Nephron (organoid): ENCODE measurements at regions not wholly inside any gene's neighbourhood (a gene's known extent, or its start where the extent isn't known, plus 50 kb on each side); places are given as distances from the start of the nearest gene placed in this dataset.
A peak's percentile ranks its signal among the peaks of the same experiment; 100 is the strongest.

ENCODE experiments used
- H3K27ac Mint-ChIP-seq, 3 experiments: 2 replicates each; pipeline ENCODE4 v1.8.0; 2020; ENCODE audit warnings: mixed read lengths in 3 of 3, mild to moderate bottlenecking in 2 of 3, moderate library complexity in 1 of 3
- H3K27me3 Mint-ChIP-seq: 2 replicates; pipeline ENCODE4 v1.8.0; 2021; ENCODE audit warnings: low read depth, mild to moderate bottlenecking, moderate library complexity, mixed read lengths
- H3K36me3 Mint-ChIP-seq: 2 replicates; pipeline ENCODE4 v1.8.0; 2020; ENCODE audit warnings: low read depth, mixed read lengths
- H3K4me1 Mint-ChIP-seq: 2 replicates; pipeline ENCODE4 v1.8.0; 2020; ENCODE audit warnings: mixed read lengths
- H3K4me3 Mint-ChIP-seq, 3 experiments: 2 replicates each; pipeline ENCODE4 v1.8.0; 2020; ENCODE audit warnings: mild to moderate bottlenecking in 3 of 3, mixed read lengths in 3 of 3, moderate library complexity in 2 of 3
- H3K9me3 Mint-ChIP-seq: 2 replicates; pipeline ENCODE4 v1.8.0; 2020; ENCODE audit warnings: mixed read lengths
- TF ChIP-seq, protein P1 (sequence below), 3 experiments: fragments of 200-600 bp; sonication (generic); IDR thresholded peaks; one replicate each; pipeline ENCODE4 v1.5.0; 2021; ENCODE audit warnings: antibody characterized with exemption in 3 of 3; ENCODE audit not compliant: unreplicated experiment in 3 of 3

DNA sequence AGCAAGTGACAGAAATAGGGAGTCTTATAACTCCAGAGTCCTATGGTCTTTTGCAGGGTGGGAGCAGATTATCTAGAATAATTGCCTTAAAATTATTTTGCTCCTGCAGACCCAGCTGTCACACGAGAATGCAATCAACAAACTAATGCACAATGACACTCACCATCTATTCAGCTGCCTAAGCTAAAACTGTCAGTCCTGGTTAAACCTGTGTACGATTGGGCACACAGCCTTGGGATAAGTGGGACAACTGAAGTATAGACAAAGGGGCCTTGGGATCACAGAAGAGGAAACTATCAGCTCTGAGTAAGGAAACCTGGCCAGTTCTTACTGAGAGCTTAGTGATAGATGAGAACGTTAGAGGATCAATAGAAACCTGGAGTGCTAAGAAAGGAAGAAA is 595.9 kb upstream of the KIRREL3 start:
- no peaks in the 10 kb centered on the region for H3K27me3 Mint-ChIP-seq
- H3K27ac Mint-ChIP-seq = no peak overlapping the region
- TF ChIP-seq, protein P1, sequence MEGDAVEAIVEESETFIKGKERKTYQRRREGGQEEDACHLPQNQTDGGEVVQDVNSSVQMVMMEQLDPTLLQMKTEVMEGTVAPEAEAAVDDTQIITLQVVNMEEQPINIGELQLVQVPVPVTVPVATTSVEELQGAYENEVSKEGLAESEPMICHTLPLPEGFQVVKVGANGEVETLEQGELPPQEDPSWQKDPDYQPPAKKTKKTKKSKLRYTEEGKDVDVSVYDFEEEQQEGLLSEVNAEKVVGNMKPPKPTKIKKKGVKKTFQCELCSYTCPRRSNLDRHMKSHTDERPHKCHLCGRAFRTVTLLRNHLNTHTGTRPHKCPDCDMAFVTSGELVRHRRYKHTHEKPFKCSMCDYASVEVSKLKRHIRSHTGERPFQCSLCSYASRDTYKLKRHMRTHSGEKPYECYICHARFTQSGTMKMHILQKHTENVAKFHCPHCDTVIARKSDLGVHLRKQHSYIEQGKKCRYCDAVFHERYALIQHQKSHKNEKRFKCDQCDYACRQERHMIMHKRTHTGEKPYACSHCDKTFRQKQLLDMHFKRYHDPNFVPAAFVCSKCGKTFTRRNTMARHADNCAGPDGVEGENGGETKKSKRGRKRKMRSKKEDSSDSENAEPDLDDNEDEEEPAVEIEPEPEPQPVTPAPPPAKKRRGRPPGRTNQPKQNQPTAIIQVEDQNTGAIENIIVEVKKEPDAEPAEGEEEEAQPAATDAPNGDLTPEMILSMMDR (IDR thresholded peaks at IDR 0.05; ENCODE audit: unreplicated experiment in 3 of 3) = no peak
- no peaks in the 10 kb centered on the region for H3K36me3 Mint-ChIP-seq
- H3K4me1 Mint-ChIP-seq = peaks cover 6% of the 10 kb centered on the region
- no peak overlapping the region for H3K4me3 Mint-ChIP-seq
- no peaks in the 10 kb centered on the region for H3K9me3 Mint-ChIP-seq

DNA sequence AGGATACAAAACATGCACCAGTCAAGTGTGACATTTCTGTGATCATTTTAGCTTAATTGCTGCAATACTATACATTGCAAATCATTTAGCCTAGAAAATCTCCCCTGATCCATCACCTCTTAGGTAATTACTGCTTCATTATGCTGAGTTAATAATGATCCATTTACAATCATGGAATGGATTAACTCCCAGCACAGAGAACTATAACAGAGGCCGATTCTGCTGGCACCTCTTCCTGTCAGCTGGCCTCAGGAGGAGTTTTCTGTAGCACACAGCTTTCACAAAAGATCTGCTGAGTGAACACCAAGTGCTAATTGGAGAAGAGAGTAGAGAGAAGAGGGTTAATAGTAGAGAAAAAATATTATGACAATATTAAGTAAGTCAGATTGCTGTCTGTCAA is 591.8 kb upstream of the KIRREL3 start:
- TF ChIP-seq, protein P1 (IDR thresholded peaks at IDR 0.05; ENCODE audit: unreplicated experiment in 3 of 3) = no peak
- H3K36me3 Mint-ChIP-seq = no peaks in the 10 kb centered on the region
- H3K4me3 Mint-ChIP-seq = no peak overlapping the region
- peaks cover 26% of the 10 kb centered on the region for H3K4me1 Mint-ChIP-seq
- no peak overlapping the region for H3K27ac Mint-ChIP-seq
- no peaks in the 10 kb centered on the region for H3K9me3 Mint-ChIP-seq
- no peaks in the 10 kb centered on the region for H3K27me3 Mint-ChIP-seq

DNA sequence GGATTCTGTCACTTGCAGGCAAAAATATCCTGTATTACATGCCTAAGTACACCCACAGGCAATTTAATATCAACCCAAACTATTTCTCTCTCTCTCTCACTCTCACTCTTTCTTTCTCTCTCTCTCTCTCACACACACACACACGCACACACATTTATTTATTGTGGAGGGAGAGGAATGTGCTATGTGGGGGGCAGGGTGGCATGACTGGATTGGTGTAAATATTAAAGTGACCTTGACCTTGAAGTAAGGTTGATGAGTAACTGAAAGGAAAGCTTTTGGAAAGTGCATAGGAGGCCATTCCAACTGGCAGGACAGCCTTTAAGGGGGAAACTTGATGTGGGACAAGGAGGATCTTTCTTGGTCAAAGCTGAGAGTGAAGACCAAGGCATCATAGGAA is 589.7 kb upstream of the KIRREL3 start:
- TF ChIP-seq, protein P1 (IDR thresholded peaks at IDR 0.05; ENCODE audit: unreplicated experiment in 3 of 3) = no peak
- Mint-ChIP-seq H3K4me3 (no peak overlapping the region), H3K9me3 (no peaks in the 10 kb centered on the region), H3K27me3 (no peaks in the 10 kb centered on the region), H3K36me3 (no peaks in the 10 kb centered on the region), H3K27ac (peak overlapping the region in 2 of 3 experiments; percentile 4 to 24), H3K4me1 (peaks cover 25% of the 10 kb centered on the region)

DNA sequence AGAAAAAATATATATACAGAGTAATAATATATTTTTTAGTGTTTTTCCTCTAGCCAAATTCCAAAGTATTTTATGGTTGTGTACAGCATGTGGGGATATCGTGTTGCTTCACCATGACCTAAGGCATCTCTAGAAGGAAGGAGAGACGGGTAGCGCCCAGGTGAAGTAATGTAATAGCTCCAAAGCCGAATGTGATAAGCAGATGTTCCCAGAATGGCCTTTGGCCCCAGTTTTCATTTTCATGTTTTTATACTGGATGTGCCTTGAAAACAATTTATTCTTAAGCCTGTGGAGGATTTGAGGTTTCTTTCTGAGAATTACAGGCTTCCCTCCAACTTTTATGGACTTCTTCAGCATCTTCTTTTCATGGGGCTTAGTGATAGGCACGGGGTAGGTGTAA is 587.9 kb upstream of the KIRREL3 start:
- H3K9me3 Mint-ChIP-seq = no peaks in the 10 kb centered on the region
- no peaks in the 10 kb centered on the region for H3K36me3 Mint-ChIP-seq
- H3K27ac Mint-ChIP-seq = peak overlapping the region in 1 of 3 experiments; percentile 60
- peaks cover 21% of the 10 kb centered on the region for H3K4me1 Mint-ChIP-seq
- no peaks in the 10 kb centered on the region for H3K27me3 Mint-ChIP-seq
- TF ChIP-seq, protein P1 (IDR thresholded peaks at IDR 0.05; ENCODE audit: unreplicated experiment in 3 of 3) = no peak
- no peak overlapping the region for H3K4me3 Mint-ChIP-seq

DNA sequence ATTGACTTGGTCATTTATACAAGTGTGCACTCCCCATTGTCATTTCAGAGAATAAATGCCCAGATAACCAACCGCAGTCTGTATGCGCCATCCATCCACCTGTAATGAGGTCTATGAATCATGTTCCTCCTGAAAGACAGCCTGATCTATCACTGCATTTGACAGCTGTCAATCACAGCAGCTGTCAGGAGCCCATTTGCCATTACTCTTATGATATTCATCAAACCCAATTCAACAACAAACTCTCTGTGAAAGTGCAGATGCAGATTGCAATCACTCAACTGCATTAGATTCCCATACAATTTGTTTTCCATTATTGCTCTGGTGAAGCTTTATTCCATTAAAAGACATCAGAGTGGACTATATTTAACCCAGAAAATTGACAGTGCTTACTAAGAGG is 586.9 kb upstream of the KIRREL3 start:
- no peaks in the 10 kb centered on the region for H3K9me3 Mint-ChIP-seq
- H3K36me3 Mint-ChIP-seq = no peaks in the 10 kb centered on the region
- no peak overlapping the region for H3K27ac Mint-ChIP-seq
- no peak overlapping the region for H3K4me3 Mint-ChIP-seq
- peaks cover 21% of the 10 kb centered on the region for H3K4me1 Mint-ChIP-seq
- TF ChIP-seq, protein P1 (IDR thresholded peaks at IDR 0.05; ENCODE audit: unreplicated experiment in 3 of 3) = no peak
- no peaks in the 10 kb centered on the region for H3K27me3 Mint-ChIP-seq

DNA sequence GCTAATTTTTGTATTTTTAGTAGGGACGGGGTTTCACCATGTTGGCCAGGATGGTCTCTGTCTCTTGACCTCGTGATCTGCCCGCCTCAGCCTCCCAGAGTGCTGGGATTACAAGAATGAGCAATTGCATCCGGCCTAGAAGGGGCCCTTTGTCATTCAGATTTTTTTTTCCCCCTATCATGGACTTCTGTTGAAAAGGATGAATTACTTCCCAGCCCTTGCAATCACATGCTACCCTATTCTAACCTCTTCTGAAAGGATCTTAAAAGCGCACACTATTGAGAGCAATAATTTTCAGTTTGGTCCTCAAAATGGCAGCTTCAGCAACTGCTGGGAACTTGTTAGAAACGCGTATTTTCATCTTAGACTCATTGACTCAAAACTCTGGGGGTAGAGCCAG is 575.6 kb upstream of the KIRREL3 start:
- no peaks in the 10 kb centered on the region for H3K36me3 Mint-ChIP-seq
- TF ChIP-seq, protein P1 (IDR thresholded peaks at IDR 0.05; ENCODE audit: unreplicated experiment in 3 of 3) = no peak
- H3K9me3 Mint-ChIP-seq = peaks cover 10% of the 10 kb centered on the region
- no peak overlapping the region for H3K27ac Mint-ChIP-seq
- no peak overlapping the region for H3K4me3 Mint-ChIP-seq
- H3K27me3 Mint-ChIP-seq = no peaks in the 10 kb centered on the region
- H3K4me1 Mint-ChIP-seq = no peaks in the 10 kb centered on the region
